PC-9 (cell line): ENCODE measurements at regions not wholly inside any gene's neighbourhood (a gene's known extent, or its start where the extent isn't known, plus 50 kb on each side); places are given as distances from the start of the nearest gene placed in this dataset.

Experiments used
- EZH2 ChIP-seq: fragments of 200-600 bp; sonication (generic); IDR thresholded peaks from 2 replicates; pipeline ENCODE4 v1.8.0; 2017; ENCODE audit warnings: antibody characterized with exemption, low read depth
- TF ChIP-seq, protein P1 (sequence below): fragments of 200-600 bp; sonication (generic); conservative IDR thresholded peaks from 2 replicates; pipeline ENCODE4 v1.6.1; 2017; ENCODE audit warnings: mixed run types, antibody characterized with exemption, mild to moderate bottlenecking, moderate library complexity

DNA sequence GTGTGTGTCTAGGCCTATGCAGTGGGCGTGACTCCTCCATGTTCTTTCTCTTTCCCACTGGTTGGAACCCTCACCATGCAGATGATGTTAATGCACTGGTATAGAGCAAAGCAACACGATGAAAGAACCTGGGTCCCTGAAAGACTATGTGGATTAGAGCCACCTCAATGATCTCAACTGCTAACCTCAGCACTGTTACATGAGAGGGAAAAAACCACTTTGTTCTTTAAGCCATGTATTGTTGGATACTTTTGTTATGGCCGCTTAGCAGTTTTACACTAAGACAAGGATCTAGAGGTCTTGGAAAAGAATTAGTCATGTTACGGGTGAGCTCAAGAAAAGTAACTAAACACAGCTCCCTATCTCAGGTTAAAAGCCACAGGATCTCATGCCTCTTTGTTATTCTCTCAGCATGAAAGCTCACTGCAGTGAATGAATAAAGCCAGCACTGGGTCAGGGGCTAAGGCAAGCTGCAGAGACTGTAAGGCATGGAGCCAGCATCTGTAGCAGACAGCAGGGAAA is 56.6 kb upstream of the RBBP6 start:
- TF ChIP-seq, protein P1, sequence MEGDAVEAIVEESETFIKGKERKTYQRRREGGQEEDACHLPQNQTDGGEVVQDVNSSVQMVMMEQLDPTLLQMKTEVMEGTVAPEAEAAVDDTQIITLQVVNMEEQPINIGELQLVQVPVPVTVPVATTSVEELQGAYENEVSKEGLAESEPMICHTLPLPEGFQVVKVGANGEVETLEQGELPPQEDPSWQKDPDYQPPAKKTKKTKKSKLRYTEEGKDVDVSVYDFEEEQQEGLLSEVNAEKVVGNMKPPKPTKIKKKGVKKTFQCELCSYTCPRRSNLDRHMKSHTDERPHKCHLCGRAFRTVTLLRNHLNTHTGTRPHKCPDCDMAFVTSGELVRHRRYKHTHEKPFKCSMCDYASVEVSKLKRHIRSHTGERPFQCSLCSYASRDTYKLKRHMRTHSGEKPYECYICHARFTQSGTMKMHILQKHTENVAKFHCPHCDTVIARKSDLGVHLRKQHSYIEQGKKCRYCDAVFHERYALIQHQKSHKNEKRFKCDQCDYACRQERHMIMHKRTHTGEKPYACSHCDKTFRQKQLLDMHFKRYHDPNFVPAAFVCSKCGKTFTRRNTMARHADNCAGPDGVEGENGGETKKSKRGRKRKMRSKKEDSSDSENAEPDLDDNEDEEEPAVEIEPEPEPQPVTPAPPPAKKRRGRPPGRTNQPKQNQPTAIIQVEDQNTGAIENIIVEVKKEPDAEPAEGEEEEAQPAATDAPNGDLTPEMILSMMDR: no peak
- no peak for TF ChIP-seq EZH2
